HepG2 (cell line): ENCODE measurements at regions not wholly inside any gene's neighbourhood (a gene's known extent, or its start where the extent isn't known, plus 50 kb on each side); places are given as distances from the start of the nearest gene placed in this dataset.
A peak's percentile ranks its signal among the peaks of the same experiment; 100 is the strongest.

Source experiments
- ARNT ChIP-seq: fragments of 450-650 bp; IDR thresholded peaks from 2 replicates; pipeline ENCODE4 v1.6.1; 2017
- ARNTL ChIP-seq: sonication (generic); formaldehyde crosslinking; IDR thresholded peaks from 2 replicates; pipeline ENCODE4 v1.4.0; 2020; ENCODE audit warnings: mild to moderate bottlenecking, missing genetic modification reagents
- BRCA1 ChIP-seq: sonication (generic); formaldehyde crosslinking; IDR thresholded peaks from 2 replicates; pipeline ENCODE4 v1.4.0; 2020; ENCODE audit warnings: missing genetic modification reagents
- CBFB ChIP-seq: sonication (generic); formaldehyde crosslinking; IDR thresholded peaks from 2 replicates; pipeline ENCODE4 v1.4.0; 2020; ENCODE audit warnings: missing genetic modification reagents
- CBX1 ChIP-seq: IDR thresholded peaks from one replicate; pipeline ENCODE4 v1.6.1; 2016; ENCODE audit warnings: antibody characterized with exemption, low read depth
- FLYWCH1 ChIP-seq: sonication (generic); formaldehyde crosslinking; IDR thresholded peaks from 2 replicates; pipeline ENCODE4 v1.8.1; 2023; ENCODE audit warnings: mild to moderate bottlenecking, missing genetic modification reagents
- HNF1B ChIP-seq: sonication (generic); formaldehyde crosslinking; IDR thresholded peaks from 2 replicates; pipeline ENCODE4 v1.5.1; 2020; ENCODE audit warnings: mild to moderate bottlenecking, moderate library complexity, missing genetic modification reagents
- IKZF5 ChIP-seq: IDR thresholded peaks from 2 replicates; pipeline ENCODE4 v1.6.1; 2018; ENCODE audit warnings: missing genetic modification reagents, mild to moderate bottlenecking, missing compliant biosample characterization
- KDM3A ChIP-seq: IDR thresholded peaks from 2 replicates; pipeline ENCODE4 v1.6.1; 2018; ENCODE audit warnings: low read depth, missing compliant biosample characterization
- KLF16 ChIP-seq, 2 experiments: sonication (generic) in 1 of 2; formaldehyde crosslinking in 1 of 2; IDR thresholded peaks; 2 replicates each; pipeline versions ENCODE4 v1.6.1 to v1.8.0; 2016 to 2023; ENCODE audit warnings: missing genetic modification reagents in 2 of 2, missing compliant biosample characterization in 1 of 2
- MXD1 ChIP-seq: sonication (generic); formaldehyde crosslinking; IDR thresholded peaks from 2 replicates; pipeline ENCODE4 v1.4.0; 2020; ENCODE audit warnings: mild to moderate bottlenecking, missing genetic modification reagents
- NFYB ChIP-seq: sonication (generic); formaldehyde crosslinking; IDR thresholded peaks from 2 replicates; pipeline ENCODE4 v1.4.0; 2020; ENCODE audit warnings: missing genetic modification reagents
- PHF5A ChIP-seq: IDR thresholded peaks from one replicate; pipeline ENCODE4 v1.6.1; 2018; ENCODE audit warnings: low read depth, missing genetic modification reagents; ENCODE audit not compliant: unreplicated experiment
- REL ChIP-seq: sonication (generic); formaldehyde crosslinking; conservative IDR thresholded peaks from 2 replicates; pipeline ENCODE4 v1.8.0; 2022; ENCODE audit warnings: mild to moderate bottlenecking, missing genetic modification reagents, moderate library complexity
- REPIN1 ChIP-seq: sonication (generic); formaldehyde crosslinking; IDR thresholded peaks from 2 replicates; pipeline ENCODE4 v1.8.0; 2022; ENCODE audit warnings: missing genetic modification reagents, low read depth, mild to moderate bottlenecking, borderline replicate concordance
- SNAI1 ChIP-seq: sonication (generic); formaldehyde crosslinking; IDR thresholded peaks from 2 replicates; pipeline ENCODE4 v1.5.0; 2020; ENCODE audit warnings: mild to moderate bottlenecking, missing genetic modification reagents, borderline replicate concordance
- SNAPC2 ChIP-seq: sonication (generic); formaldehyde crosslinking; IDR thresholded peaks from 2 replicates; pipeline ENCODE4 v1.8.1; 2022; ENCODE audit warnings: mild to moderate bottlenecking, missing genetic modification reagents
- SUZ12 ChIP-seq: fragments of 150-350 bp; IDR thresholded peaks from 2 replicates; pipeline ENCODE4 v1.6.1; 2014; ENCODE audit warnings: low read depth, low read length
- TBX3 ChIP-seq: fragments of 450-650 bp; IDR thresholded peaks from 2 replicates; pipeline ENCODE4 v1.6.1; 2017; ENCODE audit warnings: antibody characterized with exemption, mild to moderate bottlenecking, inconsistent platforms, borderline replicate concordance
- UBTF ChIP-seq: sonication (generic); formaldehyde crosslinking; IDR thresholded peaks from 2 replicates; pipeline ENCODE4 v1.4.0; 2020; ENCODE audit warnings: mild to moderate bottlenecking, missing genetic modification reagents
- ZFP62 ChIP-seq: sonication (generic); formaldehyde crosslinking; IDR thresholded peaks from 2 replicates; pipeline ENCODE4 v1.4.0; 2020; ENCODE audit warnings: missing genetic modification reagents
- ZMAT5 ChIP-seq: sonication (generic); formaldehyde crosslinking; IDR thresholded peaks from 2 replicates; pipeline ENCODE4 v1.5.0; 2020; ENCODE audit warnings: mild to moderate bottlenecking, low read depth, missing genetic modification reagents, borderline replicate concordance
- ZNF451 ChIP-seq: sonication (generic); formaldehyde crosslinking; IDR thresholded peaks from 2 replicates; pipeline ENCODE4 v1.5.0; 2020; ENCODE audit warnings: mild to moderate bottlenecking, missing genetic modification reagents
- ZNF883 ChIP-seq: sonication (generic); formaldehyde crosslinking; IDR thresholded peaks from 2 replicates; pipeline ENCODE4 v1.5.1; 2020; ENCODE audit warnings: mild to moderate bottlenecking, missing genetic modification reagents; ENCODE audit errors: not compliant biosample characterization

GRCh38 chr6:168884646-168885086 is 369.0 kb downstream of the THBS2 start (continued):
- TF ChIP-seq REL (CRISPR knock-in tag): no peak
- TF ChIP-seq HNF1B (CRISPR knock-in tag): 0 out of 2 replicates have a peak, but pooled peaks have one; percentile 58
- peak; percentile 23; the same call in 1 of the 2 replicates for TF ChIP-seq MXD1 (CRISPR knock-in tag)
- no peak for TF ChIP-seq PHF5A (CRISPR knock-in tag)
- no peak for TF ChIP-seq ARNT
- no peak for TF ChIP-seq ARNTL
- no peak for TF ChIP-seq SNAI1
- TF ChIP-seq CBFB (CRISPR knock-in tag): no peak
- 0 out of 2 replicates have a peak, but pooled peaks have one; percentile 24 for TF ChIP-seq REPIN1 (CRISPR knock-in tag)
- peak; percentile 59; the same call in 1 of the 2 replicates for TF ChIP-seq KDM3A (CRISPR knock-in tag)
- TF ChIP-seq CBX1: peak; percentile 25
- peak; percentile 28 for TF ChIP-seq ZNF883 (CRISPR knock-in tag)
- TF ChIP-seq UBTF: 0 out of 2 replicates have a peak, but pooled peaks have one; percentile 44
- TF ChIP-seq ZFP62 (CRISPR knock-in tag): no peak
- no peak for TF ChIP-seq TBX3
- no peak for TF ChIP-seq SNAPC2 (CRISPR knock-in tag)
- peak; percentile 18; the same call in 1 of the 2 replicates for TF ChIP-seq IKZF5 (CRISPR knock-in tag)
- TF ChIP-seq ZNF451 (CRISPR knock-in tag): no peak
- 0 out of 2 replicates have a peak, but pooled peaks have one; percentile 10 for TF ChIP-seq NFYB
- no peak for TF ChIP-seq ZMAT5 (CRISPR knock-in tag)
- 0 out of 2 replicates have a peak, but pooled peaks have one; percentile 26 for TF ChIP-seq BRCA1 (CRISPR knock-in tag)
- 0 out of 4 replicates have a peak, but pooled peaks of 1 of the 2 experiments have one; percentile 32 for TF ChIP-seq KLF16 (CRISPR knock-in tag; IDR thresholded peaks at IDR 0.05)
- TF ChIP-seq FLYWCH1: no peak
- TF ChIP-seq SUZ12: no peak; the same call in 1 of the 2 replicates
